Mucosa of descending colon (tissue), 3 donors: ENCODE measurements at regions not wholly inside any gene's neighbourhood (a gene's known extent, or its start where the extent isn't known, plus 50 kb on each side); places are given as distances from the start of the nearest gene placed in this dataset.
A peak's percentile ranks its signal among the peaks of the same experiment; 100 is the strongest.

Experiments used
- ATAC-seq: fragments of 200-7000 bp; cut with Tn5 transposase; one replicate; pipeline ENCODE4 v1.9.1; 2020; ENCODE audit warnings: mild to moderate bottlenecking, moderate library complexity
- DNase-seq, 3 donors: peaks; one replicate each; pipeline ENCODE4 v3.0.0-alpha.2; 2020
- H3K36me3 ChIP-seq: fragments of 200-600 bp; one replicate; pipeline ENCODE4 v1.8.0; 2021; ENCODE audit warnings: low read depth, mild to moderate bottlenecking
- H3K4me1 ChIP-seq: fragments of 200-600 bp; one replicate; pipeline ENCODE4 v1.8.0; 2021; ENCODE audit warnings: low read depth, mild to moderate bottlenecking
- H3K4me3 ChIP-seq: fragments of 200-600 bp; one replicate; pipeline ENCODE4 v1.8.0; 2021; ENCODE audit warnings: mild to moderate bottlenecking
- H3K9me3 ChIP-seq: fragments of 200-600 bp; one replicate; pipeline ENCODE4 v1.8.0; 2021; ENCODE audit warnings: mild to moderate bottlenecking
- CTCF ChIP-seq: fragments of 200-600 bp; IDR thresholded peaks from one replicate; pipeline ENCODE4 v1.8.0; 2022; ENCODE audit warnings: antibody characterized with exemption, mild to moderate bottlenecking
- intact Hi-C, 2 donors: fragments of 100-400 bp; cut with DNase I in 1 of 2; cut with micrococcal nuclease in 1 of 2; formaldehyde crosslinking; loops; one replicate each; pipeline versions ENCODE4 v1.11.0 to v1.11.1; 2022; cut with DNase I, micrococcal nuclease
- donor health status: DM: no; HTN: no; CAD: no; lungs with moderate emphysema.
- donor health status: DM: no; HTN: no; CAD: no.
- donor health status: DM: no; HTN: yes; CAD: no.

DNA sequence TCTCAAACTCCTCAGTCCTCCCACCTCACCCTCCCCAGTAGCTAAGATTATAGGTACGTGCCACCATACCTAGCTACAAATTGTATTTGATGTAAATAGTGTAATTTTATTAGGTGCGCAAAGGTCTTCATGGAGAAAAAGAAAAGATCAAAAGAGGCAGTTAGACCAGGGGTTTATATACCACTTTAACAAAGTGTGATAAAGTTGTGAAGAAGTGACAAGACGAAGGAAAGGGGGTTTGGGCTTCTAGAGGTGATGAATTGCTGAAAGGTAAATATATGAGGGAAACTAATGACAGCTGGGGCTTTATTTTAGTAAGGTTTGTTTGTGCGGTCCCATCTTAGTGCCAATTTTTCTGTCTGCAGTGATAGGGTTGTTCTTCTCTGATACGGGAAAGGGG is 105.3 kb downstream of the CD24 start:
- intact Hi-C loops = no loop called here
- Histone ChIP-seq H3K4me3 (no peak overlapping the region), H3K36me3 (no peaks in the 10 kb centered on the region), H3K4me1 (no peaks in the 10 kb centered on the region), H3K9me3 (no peaks in the 10 kb centered on the region)
- no peak for TF ChIP-seq CTCF
- no peak for ATAC-seq
- no peak for DNase-seq

GRCh38 chr6:106866875-106867658 is 107.5 kb downstream of the CD24 start:
- no peak overlapping the region for H3K4me3 ChIP-seq
- DNase-seq (no peak), ATAC-seq (no peak)
- intact Hi-C loops = no loop called here
- no peaks in the 10 kb centered on the region for H3K4me1 ChIP-seq
- no peak for TF ChIP-seq CTCF
- peaks cover 1% of the 10 kb centered on the region for H3K9me3 ChIP-seq
- no peaks in the 10 kb centered on the region for H3K36me3 ChIP-seq

DNA sequence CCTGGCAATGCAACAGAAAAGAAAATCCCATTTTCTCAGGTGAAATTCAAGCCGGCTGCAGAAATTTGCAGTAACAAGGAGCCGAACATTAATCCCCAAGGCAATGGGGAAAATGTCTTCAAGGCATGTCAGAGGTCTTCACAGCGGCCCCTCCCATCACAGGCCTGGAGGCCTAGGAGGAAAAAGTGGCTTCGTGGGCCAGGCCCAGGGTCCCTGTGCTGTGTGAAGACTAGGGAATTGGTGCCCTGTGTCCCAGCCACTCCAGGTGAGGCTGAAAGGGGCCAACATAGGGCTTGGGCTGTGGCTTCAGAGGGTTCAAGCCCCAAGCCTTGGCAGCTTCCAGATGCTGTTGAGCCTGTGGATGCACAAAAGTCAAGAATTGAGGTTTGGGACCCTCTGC is 111.7 kb downstream of the CD24 start:
- ATAC-seq (no peak), DNase-seq (no peak)
- Histone ChIP-seq H3K4me1 (peaks cover 7% of the 10 kb centered on the region), H3K9me3 (peaks cover 3% of the 10 kb centered on the region), H3K4me3 (no peak overlapping the region), H3K36me3 (no peaks in the 10 kb centered on the region)
- TF ChIP-seq CTCF = no peak
- intact Hi-C loops = no loop called here

GRCh38 chr6:106860940-106861339 is 113.6 kb downstream of the CD24 start:
- DNase-seq = no peak

DNA sequence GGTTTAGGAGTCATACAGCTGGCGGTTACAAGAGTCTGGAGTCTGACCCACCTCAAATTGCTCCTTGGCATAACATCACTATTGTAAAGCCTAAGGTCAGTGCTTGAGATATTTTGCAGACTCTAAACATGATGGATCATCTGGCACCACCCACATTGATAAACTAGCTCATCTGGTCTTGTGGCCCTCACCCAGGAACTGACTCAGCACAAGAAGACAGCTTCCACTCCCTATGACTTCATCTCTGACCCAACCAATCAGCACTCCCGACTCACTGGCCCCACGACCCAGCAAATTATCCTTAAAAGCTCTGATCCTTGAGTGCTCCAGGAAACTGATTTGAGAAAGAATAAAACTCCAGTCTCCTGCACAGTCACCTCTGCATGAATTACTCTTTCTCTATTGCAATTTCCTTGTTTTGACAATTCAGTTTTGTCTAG is 115.9 kb downstream of the CD24 start:
- Histone ChIP-seq H3K36me3 (no peaks in the 10 kb centered on the region), H3K4me1 (peaks cover 8% of the 10 kb centered on the region), H3K4me3 (no peak overlapping the region), H3K9me3 (peaks cover 3% of the 10 kb centered on the region)
- peak; percentile 87 for ATAC-seq
- no peak for TF ChIP-seq CTCF
- intact Hi-C loops = no loop called here
- peak; percentile 54 to 83 (median 61) for DNase-seq

More at GRCh38 chr6:106860940-106861339, 113.6 kb downstream of the CD24 start:
- TF ChIP-seq CTCF = no peak
- Histone ChIP-seq H3K36me3 (no peaks in the 10 kb centered on the region), H3K4me1 (peaks cover 8% of the 10 kb centered on the region), H3K9me3 (peaks cover 3% of the 10 kb centered on the region), H3K4me3 (no peak overlapping the region)
- intact Hi-C loops = no loop called here
- no peak for ATAC-seq
